Muscle of leg (tissue), 3 donors: ENCODE measurements at regions not wholly inside any gene's neighbourhood (a gene's known extent, or its start where the extent isn't known, plus 50 kb on each side); places are given as distances from the start of the nearest gene placed in this dataset.

Source experiments
- DNase-seq: peaks from one replicate; pipeline ENCODE4 v3.0.0; 2013
- H3K27ac ChIP-seq: one replicate; pipeline ENCODE4 v1.5.1; 2013; ENCODE audit warnings: mild to moderate bottlenecking, low read length, control low read depth
- H3K27me3 ChIP-seq: one replicate; pipeline ENCODE4 v1.6.1; 2013; ENCODE audit warnings: low read length; ENCODE audit not compliant: control insufficient read depth, insufficient read depth
- H3K36me3 ChIP-seq: one replicate; pipeline ENCODE4 v1.6.1; 2013; ENCODE audit warnings: low read length; ENCODE audit not compliant: control insufficient read depth, insufficient read depth
- H3K4me1 ChIP-seq: one replicate; pipeline ENCODE4 v1.6.1; 2013; ENCODE audit warnings: low read length; ENCODE audit not compliant: control insufficient read depth, insufficient read depth
- H3K4me3 ChIP-seq: one replicate; pipeline ENCODE4 v1.5.1; 2013; ENCODE audit warnings: low read length, control low read depth
- H3K9me3 ChIP-seq: replicated peaks from 2 replicates; pipeline ENCODE4 v1.6.1; 2013; ENCODE audit warnings: low read depth, low read length; ENCODE audit not compliant: control insufficient read depth
- WGBS: methylation state at CpG from one replicate; pipeline ENCODE4 v1.1.5; 2013; ENCODE audit warnings: missing lambda C conversion rate; ENCODE audit not compliant: insufficient coverage; 5-methylcytosine and 5-hydroxymethylcytosine counted together

GRCh38 chr10:55237462-55237861 is 436.4 kb upstream of the PCDH15 start:
- no peaks in the 10 kb centered on the region for H3K36me3 ChIP-seq
- DNase-seq: no peak
- H3K4me1 ChIP-seq: no peaks in the 10 kb centered on the region
- no peak overlapping the region for H3K27ac ChIP-seq
- H3K4me3 ChIP-seq: no peak overlapping the region
- no peaks in the 10 kb centered on the region for H3K27me3 ChIP-seq
- H3K9me3 ChIP-seq: no peaks in the 10 kb centered on the region

- H3K9me3 ChIP-seq: no peaks in the 10 kb centered on the region
- no peak overlapping the region for H3K4me3 ChIP-seq
- DNase-seq: no peak
- H3K27ac ChIP-seq: no peak overlapping the region
- H3K4me1 ChIP-seq: no peaks in the 10 kb centered on the region
- H3K27me3 ChIP-seq: no peaks in the 10 kb centered on the region
- no peaks in the 10 kb centered on the region for H3K36me3 ChIP-seq
Measured at GRCh38 chr10:55233505-55233904, 432.5 kb upstream of the PCDH15 start.

- Histone ChIP-seq H3K27me3 (no peaks in the 10 kb centered on the region), H3K4me3 (no peak overlapping the region), H3K4me1 (no peaks in the 10 kb centered on the region), H3K27ac (no peak overlapping the region), H3K9me3 (no peaks in the 10 kb centered on the region), H3K36me3 (no peaks in the 10 kb centered on the region)
- WGBS: no CpG with 5 or more reads among the region's 3 CpGs
- no peak for DNase-seq
Measured at GRCh38 chr10:55233090-55233489, 432.1 kb upstream of the PCDH15 start.

GRCh38 chr10:55232553-55232952 is 431.5 kb upstream of the PCDH15 start:
- H3K4me1 ChIP-seq: no peaks in the 10 kb centered on the region
- H3K36me3 ChIP-seq: no peaks in the 10 kb centered on the region
- WGBS: no CpG with 5 or more reads among the region's 1 CpG
- no peak overlapping the region for H3K27ac ChIP-seq
- H3K27me3 ChIP-seq: no peaks in the 10 kb centered on the region
- H3K9me3 ChIP-seq: no peaks in the 10 kb centered on the region
- no peak overlapping the region for H3K4me3 ChIP-seq
- no peak for DNase-seq

- no peak overlapping the region for H3K27ac ChIP-seq
- no peak overlapping the region for H3K4me3 ChIP-seq
- H3K27me3 ChIP-seq: no peaks in the 10 kb centered on the region
- no peaks in the 10 kb centered on the region for H3K9me3 ChIP-seq
- H3K4me1 ChIP-seq: no peaks in the 10 kb centered on the region
- no peak for DNase-seq
- no CpG with 5 or more reads among the region's 1 CpG for WGBS
- H3K36me3 ChIP-seq: no peaks in the 10 kb centered on the region
Measured at GRCh38 chr10:55227967-55228366, 426.9 kb upstream of the PCDH15 start.

- WGBS: 74% methylated on average over 3 of the region's 5 CpGs
- no peaks in the 10 kb centered on the region for H3K4me1 ChIP-seq
Measured at GRCh38 chr10:55224007-55224781, 423.2 kb upstream of the PCDH15 start.

GRCh38 chr10:55223352-55223751 is 422.3 kb upstream of the PCDH15 start:
- no peaks in the 10 kb centered on the region for H3K4me1 ChIP-seq
- no peaks in the 10 kb centered on the region for H3K36me3 ChIP-seq
- no CpG with 5 or more reads among the region's 2 CpGs for WGBS
- H3K27me3 ChIP-seq: no peaks in the 10 kb centered on the region
- H3K9me3 ChIP-seq: no peaks in the 10 kb centered on the region
- no peak overlapping the region for H3K4me3 ChIP-seq
- H3K27ac ChIP-seq: no peak overlapping the region
- no peak for DNase-seq

More at GRCh38 chr10:55224007-55224781, 423.2 kb upstream of the PCDH15 start:
- no peak for DNase-seq
- H3K27me3 ChIP-seq: no peaks in the 10 kb centered on the region
- H3K9me3 ChIP-seq: no peaks in the 10 kb centered on the region
- no peaks in the 10 kb centered on the region for H3K36me3 ChIP-seq
- H3K27ac ChIP-seq: no peak overlapping the region
- H3K4me3 ChIP-seq: no peak overlapping the region

GRCh38 chr10:55220975-55221374 is 419.9 kb upstream of the PCDH15 start:
- H3K4me3 ChIP-seq: no peak overlapping the region
- no peaks in the 10 kb centered on the region for H3K4me1 ChIP-seq
- no peaks in the 10 kb centered on the region for H3K36me3 ChIP-seq
- H3K27ac ChIP-seq: no peak overlapping the region
- H3K9me3 ChIP-seq: no peaks in the 10 kb centered on the region
- H3K27me3 ChIP-seq: no peaks in the 10 kb centered on the region
- DNase-seq: no peak

- Histone ChIP-seq H3K4me3 (no peak overlapping the region), H3K9me3 (no peaks in the 10 kb centered on the region), H3K27me3 (no peaks in the 10 kb centered on the region), H3K27ac (no peak overlapping the region), H3K4me1 (no peaks in the 10 kb centered on the region), H3K36me3 (no peaks in the 10 kb centered on the region)
- no CpG with 5 or more reads among the region's 1 CpG for WGBS
- DNase-seq: no peak
Measured at GRCh38 chr10:55215699-55216098, 414.7 kb upstream of the PCDH15 start.

GRCh38 chr10:55214608-55215007 is 413.6 kb upstream of the PCDH15 start:
- H3K27me3 ChIP-seq: no peaks in the 10 kb centered on the region
- whole genome bisulfite sequencing: no CpG with 5 or more reads among the region's 1 CpG
- H3K4me3 ChIP-seq: no peak overlapping the region
- no peaks in the 10 kb centered on the region for H3K36me3 ChIP-seq
- DNase-seq: no peak
- H3K27ac ChIP-seq: no peak overlapping the region
- H3K4me1 ChIP-seq: no peaks in the 10 kb centered on the region
- no peaks in the 10 kb centered on the region for H3K9me3 ChIP-seq

- H3K4me3 ChIP-seq: no peak overlapping the region
- no peak for DNase-seq
- no peaks in the 10 kb centered on the region for H3K4me1 ChIP-seq
- H3K27me3 ChIP-seq: no peaks in the 10 kb centered on the region
- H3K36me3 ChIP-seq: no peaks in the 10 kb centered on the region
- H3K27ac ChIP-seq: no peak overlapping the region
- H3K9me3 ChIP-seq: no peaks in the 10 kb centered on the region
Measured at GRCh38 chr10:55212051-55212450, 411.0 kb upstream of the PCDH15 start.
